A549 (cell line): ENCODE measurements at regions not wholly inside any gene's neighbourhood (a gene's known extent, or its start where the extent isn't known, plus 50 kb on each side); places are given as distances from the start of the nearest gene placed in this dataset.

Experiments
- CEBPB ChIP-seq, 2 experiments: fragments of >200 bp in 1 of 2; sonication (Bioruptor Twin) in 1 of 2; formaldehyde crosslinking in 1 of 2; IDR thresholded peaks; 2 replicates each; pipeline ENCODE4 v1.6.1; 2012 to 2016
- CTCF ChIP-seq: fragments of >200 bp; sonication (Bioruptor Twin); formaldehyde crosslinking; IDR thresholded peaks from 3 replicates; pipeline ENCODE4 v1.5.1; 2016
- RFX5 ChIP-seq: fragments of 450-650 bp; IDR thresholded peaks from 2 replicates; pipeline ENCODE4 v1.7.1; 2014; ENCODE audit warnings: antibody characterized with exemption, mild to moderate bottlenecking, moderate library complexity

- TF ChIP-seq RFX5, result no peak
- no peak for TF ChIP-seq CTCF
- TF ChIP-seq CEBPB (IDR thresholded peaks at IDR 0.05), result no peak
Measured at GRCh38 chr21:19603011-19603593, 1199.5 kb upstream of the TMPRSS15 start.
